Activated B cell treated with CpG ODN at 0.5 μM for 24 hours (primary cell): ENCODE measurements at regions not wholly inside any gene's neighbourhood (a gene's known extent, or its start where the extent isn't known, plus 50 kb on each side); places are given as distances from the start of the nearest gene placed in this dataset.

Source experiments
- ATAC-seq: fragments of 200-7000 bp; cut with Tn5 transposase; one replicate; pipeline ENCODE4 v1.10.0; 2021; ENCODE audit warnings: low read depth, mild to moderate bottlenecking, moderate library complexity
- CTCF ChIA-PET: fragments of 350-600 bp; sonication (Branson Sonifier 250); formaldehyde crosslinking; loops from one replicate; lab custom pipeline; 2021; ENCODE audit warnings: antibody characterized with exemption; lab: Charles Lee
- POLR2A ChIA-PET: fragments of 350-600 bp; sonication (Branson Sonifier 250); formaldehyde crosslinking; loops from one replicate; lab custom pipeline; 2021; ENCODE audit warnings: antibody characterized with exemption; lab: Charles Lee
- DNase-seq: peaks from one replicate; pipeline ENCODE4 v3.0.0; 2022
- H3K27ac Mint-ChIP-seq: one replicate; pipeline ENCODE4 v1.8.0; 2020; ENCODE audit warnings: mixed read lengths
- H3K27me3 Mint-ChIP-seq: one replicate; pipeline ENCODE4 v1.8.0; 2021; ENCODE audit warnings: mixed read lengths
- H3K36me3 Mint-ChIP-seq: one replicate; pipeline ENCODE4 v1.8.0; 2021; ENCODE audit warnings: low read depth, mixed read lengths
- H3K4me1 Mint-ChIP-seq: one replicate; pipeline ENCODE4 v1.8.0; 2021; ENCODE audit warnings: mixed read lengths
- H3K4me3 Mint-ChIP-seq: one replicate; pipeline ENCODE4 v1.8.0; 2020; ENCODE audit warnings: mild to moderate bottlenecking, mixed read lengths
- H3K9me3 Mint-ChIP-seq: one replicate; pipeline ENCODE4 v1.8.0; 2020; ENCODE audit warnings: mixed read lengths
- CTCF ChIP-seq: fragments of 200-600 bp; IDR thresholded peaks from one replicate; pipeline ENCODE4 v1.8.0; 2022; ENCODE audit warnings: antibody characterized with exemption, mild to moderate bottlenecking
- intact Hi-C: fragments of 100-400 bp; cut with micrococcal nuclease; formaldehyde crosslinking; loops from one replicate; pipeline ENCODE4 v1.15.1; 2024

- CTCF ChIA-PET: no interaction called here
- intact Hi-C loops: no loop called here
- H3K27ac Mint-ChIP-seq: no peak overlapping the region
- DNase-seq: no peak
- no peaks in the 10 kb centered on the region for H3K27me3 Mint-ChIP-seq
- H3K36me3 Mint-ChIP-seq: no peaks in the 10 kb centered on the region
- H3K4me1 Mint-ChIP-seq: no peaks in the 10 kb centered on the region
- ATAC-seq: no peak
- no peak for TF ChIP-seq CTCF
- no peak overlapping the region for H3K4me3 Mint-ChIP-seq
- H3K9me3 Mint-ChIP-seq: no peaks in the 10 kb centered on the region
- POLR2A ChIA-PET: no interaction called here
These were observed 204.8 kb upstream of the TCERG1L start for GRCh38 chr10:131516285-131516684.

- DNase-seq (no peak), ATAC-seq (no peak)
- Mint-ChIP-seq H3K27me3 (no peaks in the 10 kb centered on the region), H3K9me3 (no peaks in the 10 kb centered on the region), H3K27ac (no peak overlapping the region), H3K36me3 (no peaks in the 10 kb centered on the region), H3K4me1 (no peaks in the 10 kb centered on the region), H3K4me3 (no peak overlapping the region)
- CTCF ChIA-PET: no interaction called here
- intact Hi-C loops: no loop called here
- POLR2A ChIA-PET: no interaction called here
- TF ChIP-seq CTCF: no peak
These were observed 206.3 kb upstream of the TCERG1L start for GRCh38 chr10:131517781-131518180.

GRCh38 chr10:131519723-131520605 is 208.4 kb upstream of the TCERG1L start:
- H3K4me3 Mint-ChIP-seq: no peak overlapping the region
- intact Hi-C loops: no loop called here
- TF ChIP-seq CTCF: no peak
- H3K9me3 Mint-ChIP-seq: peaks cover 1% of the 10 kb centered on the region
- no peaks in the 10 kb centered on the region for H3K36me3 Mint-ChIP-seq
- DNase-seq (no peak), ATAC-seq (no peak)
- CTCF ChIA-PET: no interaction called here
- H3K27ac Mint-ChIP-seq: no peak overlapping the region
- H3K4me1 Mint-ChIP-seq: no peaks in the 10 kb centered on the region
- H3K27me3 Mint-ChIP-seq: no peaks in the 10 kb centered on the region
- POLR2A ChIA-PET: no interaction called here

GRCh38 chr10:131531265-131532190 is 220.0 kb upstream of the TCERG1L start:
- Mint-ChIP-seq H3K27ac (no peak overlapping the region), H3K36me3 (no peaks in the 10 kb centered on the region), H3K4me1 (no peaks in the 10 kb centered on the region), H3K27me3 (no peaks in the 10 kb centered on the region), H3K9me3 (peaks cover 3% of the 10 kb centered on the region), H3K4me3 (no peak overlapping the region)
- intact Hi-C loops: no loop called here
- POLR2A ChIA-PET: no interaction called here
- CTCF ChIA-PET: no interaction called here
- no peak for TF ChIP-seq CTCF
- ATAC-seq: no peak
- DNase-seq: no peak

GRCh38 chr10:131532291-131532690 is 220.8 kb upstream of the TCERG1L start:
- no peak for DNase-seq
- Mint-ChIP-seq H3K4me3 (no peak overlapping the region), H3K27me3 (no peaks in the 10 kb centered on the region), H3K9me3 (peaks cover 3% of the 10 kb centered on the region), H3K36me3 (no peaks in the 10 kb centered on the region), H3K27ac (no peak overlapping the region), H3K4me1 (no peaks in the 10 kb centered on the region)
- ChIA-PET POLR2A (no interaction called here), CTCF (no interaction called here)
- no peak for TF ChIP-seq CTCF
- ATAC-seq: no peak
- intact Hi-C loops: no loop called here
